ENCODE measurements at regions not wholly inside any gene's neighbourhood (a gene's known extent, or its start where the extent isn't known, plus 50 kb on each side); places are given as distances from the start of the nearest gene placed in this dataset.

- Mint-ChIP-seq H3K9me3 (peaks cover 0 to 9% (median 2%) of the 10 kb centered on the region in 7 donors), H3K4me1 (no peaks in the 10 kb centered on the region), H3K4me3 (no peak overlapping the region), H3K27ac (no peak overlapping the region), H3K36me3 (no peaks in the 10 kb centered on the region), H3K27me3 (peaks cover under 1% of the 10 kb centered on the region)
- no peak for ATAC-seq (ENCODE audit: low read depth in 2 of 2)
- H3K4me1 ChIP-seq (ENCODE audit: control insufficient read depth, insufficient read depth, low read length, poor library complexity, severe bottlenecking): no peaks in the 10 kb centered on the region
- H3K36me3 ChIP-seq (ENCODE audit: control insufficient read depth, insufficient read depth, low read length): no peaks in the 10 kb centered on the region
- no peak overlapping the region for H3K4me3 ChIP-seq (ENCODE audit: low read depth, low read length)
- H3K27me3 ChIP-seq (ENCODE audit: control insufficient read depth, insufficient read depth, low read length): no peaks in the 10 kb centered on the region
- H3K27ac ChIP-seq (ENCODE audit: insufficient read depth, low read length, poor library complexity, severe bottlenecking): no peak overlapping the region
- DNase-seq: no peak
- no peaks in the 10 kb centered on the region for H3K9me3 ChIP-seq (ENCODE audit: control insufficient read depth in 2 of 2, low read length in 2 of 2)
Measured at GRCh38 chr3:81274671-81275070, 486.8 kb downstream of the GBE1 start.

- Histone ChIP-seq H3K4me1 (ENCODE audit: control insufficient read depth, insufficient read depth, low read length, poor library complexity, severe bottlenecking) (no peaks in the 10 kb centered on the region), H3K36me3 (ENCODE audit: control insufficient read depth, insufficient read depth, low read length) (no peaks in the 10 kb centered on the region), H3K27me3 (ENCODE audit: control insufficient read depth, insufficient read depth, low read length) (no peaks in the 10 kb centered on the region), H3K9me3 (ENCODE audit: control insufficient read depth in 2 of 2, low read length in 2 of 2) (no peaks in the 10 kb centered on the region), H3K27ac (ENCODE audit: insufficient read depth, low read length, poor library complexity, severe bottlenecking) (no peak overlapping the region), H3K4me3 (ENCODE audit: low read depth, low read length) (no peak overlapping the region)
- Mint-ChIP-seq H3K9me3 (peaks cover 1 to 8% (median 3%) of the 10 kb centered on the region in 7 donors), H3K4me3 (no peak overlapping the region), H3K27me3 (peaks cover 4% of the 10 kb centered on the region), H3K27ac (no peak overlapping the region), H3K4me1 (no peaks in the 10 kb centered on the region), H3K36me3 (no peaks in the 10 kb centered on the region)
- ATAC-seq (ENCODE audit: low read depth in 2 of 2) (no peak), DNase-seq (no peak)
Measured at GRCh38 chr3:81270603-81271379, 490.7 kb downstream of the GBE1 start.

- DNase-seq (no peak), ATAC-seq (ENCODE audit: low read depth in 2 of 2) (no peak)
- H3K27me3 ChIP-seq (ENCODE audit: control insufficient read depth, insufficient read depth, low read length): no peaks in the 10 kb centered on the region
- no peaks in the 10 kb centered on the region for H3K4me1 Mint-ChIP-seq
- H3K27ac Mint-ChIP-seq: no peak overlapping the region
- no peaks in the 10 kb centered on the region for H3K9me3 ChIP-seq (ENCODE audit: control insufficient read depth in 2 of 2, low read length in 2 of 2)
- H3K9me3 Mint-ChIP-seq: peaks cover 0 to 8% (median 3%) of the 10 kb centered on the region in 7 donors
- no peak overlapping the region for H3K27ac ChIP-seq (ENCODE audit: insufficient read depth, low read length, poor library complexity, severe bottlenecking)
- no peaks in the 10 kb centered on the region for H3K4me1 ChIP-seq (ENCODE audit: control insufficient read depth, insufficient read depth, low read length, poor library complexity, severe bottlenecking)
- no peak overlapping the region for H3K4me3 ChIP-seq (ENCODE audit: low read depth, low read length)
- H3K4me3 Mint-ChIP-seq: no peak overlapping the region
- H3K36me3 Mint-ChIP-seq: no peaks in the 10 kb centered on the region
- H3K27me3 Mint-ChIP-seq: peaks cover 4% of the 10 kb centered on the region
- H3K36me3 ChIP-seq (ENCODE audit: control insufficient read depth, insufficient read depth, low read length): no peaks in the 10 kb centered on the region
Measured at GRCh38 chr3:81268526-81268925, 492.9 kb downstream of the GBE1 start.

- H3K36me3 ChIP-seq (ENCODE audit: control insufficient read depth, insufficient read depth, low read length): no peaks in the 10 kb centered on the region
- ATAC-seq (ENCODE audit: low read depth in 2 of 2): no peak
- no peaks in the 10 kb centered on the region for H3K27me3 ChIP-seq (ENCODE audit: control insufficient read depth, insufficient read depth, low read length)
- H3K9me3 ChIP-seq (ENCODE audit: control insufficient read depth in 2 of 2, low read length in 2 of 2): no peaks in the 10 kb centered on the region
- no peaks in the 10 kb centered on the region for H3K36me3 Mint-ChIP-seq
- DNase-seq: no peak
- H3K27ac ChIP-seq (ENCODE audit: insufficient read depth, low read length, poor library complexity, severe bottlenecking): no peak overlapping the region
- no peaks in the 10 kb centered on the region for H3K27me3 Mint-ChIP-seq
- no peaks in the 10 kb centered on the region for H3K4me1 ChIP-seq (ENCODE audit: control insufficient read depth, insufficient read depth, low read length, poor library complexity, severe bottlenecking)
- H3K4me1 Mint-ChIP-seq: no peaks in the 10 kb centered on the region
- H3K27ac Mint-ChIP-seq: no peak overlapping the region
- H3K4me3 Mint-ChIP-seq: no peak overlapping the region
- no peak overlapping the region for H3K4me3 ChIP-seq (ENCODE audit: low read depth, low read length)
- H3K9me3 Mint-ChIP-seq: peaks cover 0 to 7% (median 1%) of the 10 kb centered on the region in 7 donors
Measured at GRCh38 chr3:81261996-81262395, 499.4 kb downstream of the GBE1 start.

GRCh38 chr3:81255463-81255862 lies 506.0 kb downstream of the GBE1 start:
- H3K36me3 Mint-ChIP-seq: no peaks in the 10 kb centered on the region
- Histone ChIP-seq H3K27me3 (ENCODE audit: control insufficient read depth, insufficient read depth, low read length) (no peaks in the 10 kb centered on the region), H3K4me3 (ENCODE audit: low read depth, low read length) (no peak overlapping the region), H3K4me1 (ENCODE audit: control insufficient read depth, insufficient read depth, low read length, poor library complexity, severe bottlenecking) (no peaks in the 10 kb centered on the region), H3K9me3 (ENCODE audit: control insufficient read depth in 2 of 2, low read length in 2 of 2) (no peaks in the 10 kb centered on the region), H3K27ac (ENCODE audit: insufficient read depth, low read length, poor library complexity, severe bottlenecking) (no peak overlapping the region), H3K36me3 (ENCODE audit: control insufficient read depth, insufficient read depth, low read length) (no peaks in the 10 kb centered on the region)
- H3K27ac Mint-ChIP-seq: no peak overlapping the region
- H3K9me3 Mint-ChIP-seq: peaks cover 0 to 2% (median 0%) of the 10 kb centered on the region in 7 donors
- ATAC-seq (ENCODE audit: low read depth in 2 of 2): no peak
- no peaks in the 10 kb centered on the region for H3K27me3 Mint-ChIP-seq
- no peaks in the 10 kb centered on the region for H3K4me1 Mint-ChIP-seq
- H3K4me3 Mint-ChIP-seq: no peak overlapping the region
- no peak for DNase-seq

GRCh38 chr3:81251096-81251495 lies 510.3 kb downstream of the GBE1 start:
- Mint-ChIP-seq H3K27me3 (no peaks in the 10 kb centered on the region), H3K27ac (no peak overlapping the region), H3K36me3 (no peaks in the 10 kb centered on the region), H3K4me3 (no peak overlapping the region), H3K9me3 (peaks cover 0 to 8% (median 2%) of the 10 kb centered on the region in 7 donors), H3K4me1 (no peaks in the 10 kb centered on the region)
- Histone ChIP-seq H3K27ac (ENCODE audit: insufficient read depth, low read length, poor library complexity, severe bottlenecking) (no peak overlapping the region), H3K4me3 (ENCODE audit: low read depth, low read length) (no peak overlapping the region), H3K27me3 (ENCODE audit: control insufficient read depth, insufficient read depth, low read length) (no peaks in the 10 kb centered on the region), H3K36me3 (ENCODE audit: control insufficient read depth, insufficient read depth, low read length) (no peaks in the 10 kb centered on the region), H3K4me1 (ENCODE audit: control insufficient read depth, insufficient read depth, low read length, poor library complexity, severe bottlenecking) (no peaks in the 10 kb centered on the region), H3K9me3 (ENCODE audit: control insufficient read depth in 2 of 2, low read length in 2 of 2) (no peaks in the 10 kb centered on the region)
- DNase-seq (no peak), ATAC-seq (ENCODE audit: low read depth in 2 of 2) (no peak)

- Mint-ChIP-seq H3K9me3 (peaks cover 0 to 8% (median 2%) of the 10 kb centered on the region in 7 donors), H3K27me3 (no peaks in the 10 kb centered on the region), H3K4me3 (peak overlapping the region in 1 of 4 donors; percentile 2), H3K27ac (no peak overlapping the region), H3K4me1 (no peaks in the 10 kb centered on the region), H3K36me3 (no peaks in the 10 kb centered on the region)
- ATAC-seq (ENCODE audit: low read depth in 2 of 2) (no peak), DNase-seq (no peak)
- no peak overlapping the region for H3K27ac ChIP-seq (ENCODE audit: insufficient read depth, low read length, poor library complexity, severe bottlenecking)
- H3K4me1 ChIP-seq (ENCODE audit: control insufficient read depth, insufficient read depth, low read length, poor library complexity, severe bottlenecking): no peaks in the 10 kb centered on the region
- no peaks in the 10 kb centered on the region for H3K27me3 ChIP-seq (ENCODE audit: control insufficient read depth, insufficient read depth, low read length)
- no peaks in the 10 kb centered on the region for H3K36me3 ChIP-seq (ENCODE audit: control insufficient read depth, insufficient read depth, low read length)
- H3K4me3 ChIP-seq (ENCODE audit: low read depth, low read length): no peak overlapping the region
- no peaks in the 10 kb centered on the region for H3K9me3 ChIP-seq (ENCODE audit: control insufficient read depth in 2 of 2, low read length in 2 of 2)
Measured at GRCh38 chr3:81249540-81250029, 511.9 kb downstream of the GBE1 start.

- peaks cover 0 to 8% (median 3%) of the 10 kb centered on the region in 7 donors for H3K9me3 Mint-ChIP-seq
- H3K27ac ChIP-seq (ENCODE audit: insufficient read depth, low read length, poor library complexity, severe bottlenecking): no peak overlapping the region
- DNase-seq (no peak), ATAC-seq (ENCODE audit: low read depth in 2 of 2) (no peak)
- H3K4me3 Mint-ChIP-seq: no peak overlapping the region
- no peaks in the 10 kb centered on the region for H3K36me3 ChIP-seq (ENCODE audit: control insufficient read depth, insufficient read depth, low read length)
- no peaks in the 10 kb centered on the region for H3K4me1 ChIP-seq (ENCODE audit: control insufficient read depth, insufficient read depth, low read length, poor library complexity, severe bottlenecking)
- H3K4me3 ChIP-seq (ENCODE audit: low read depth, low read length): no peak overlapping the region
- no peaks in the 10 kb centered on the region for H3K27me3 ChIP-seq (ENCODE audit: control insufficient read depth, insufficient read depth, low read length)
- H3K36me3 Mint-ChIP-seq: no peaks in the 10 kb centered on the region
- H3K4me1 Mint-ChIP-seq: no peaks in the 10 kb centered on the region
- no peaks in the 10 kb centered on the region for H3K27me3 Mint-ChIP-seq
- H3K27ac Mint-ChIP-seq: no peak overlapping the region
- no peaks in the 10 kb centered on the region for H3K9me3 ChIP-seq (ENCODE audit: control insufficient read depth in 2 of 2, low read length in 2 of 2)
Measured at GRCh38 chr3:81245501-81245900, 515.9 kb downstream of the GBE1 start.
